ENCODE measurements at regions not wholly inside any gene's neighbourhood (a gene's known extent, or its start where the extent isn't known, plus 50 kb on each side); places are given as distances from the start of the nearest gene placed in this dataset.

GRCh38 chr6:139635401-139636130, 261.1 kb upstream of the CITED2 start:
- Histone ChIP-seq H3K9ac (ENCODE audit: low read length) (no peak overlapping the region), H3F3A (ENCODE audit: insufficient read depth) (no peaks in the 10 kb centered on the region), H4K20me1 (ENCODE audit: low read depth, low read length) (no peaks in the 10 kb centered on the region), H3K79me2 (ENCODE audit: insufficient read depth, low read length) (no peaks in the 10 kb centered on the region), H3K9me2 (replicated peaks; ENCODE audit: insufficient read depth, low read length) (no peaks in the 10 kb centered on the region), H3K36me3 (ENCODE audit: low read length) (no peaks in the 10 kb centered on the region), H3K9me3 (ENCODE audit: insufficient read depth, low read length) (no peaks in the 10 kb centered on the region), H3K27ac (ENCODE audit: low read depth, low read length) (no peak overlapping the region), H2AFZ (ENCODE audit: low read depth, low read length, severe bottlenecking) (no peak overlapping the region), H3K27me3 (ENCODE audit: low read length) (no peaks in the 10 kb centered on the region), H3K4me3 (ENCODE audit: insufficient read depth, low read length, poor library complexity, severe bottlenecking) (no peak overlapping the region), H3K4me2 (ENCODE audit: low read depth, low read length, poor library complexity, severe bottlenecking) (no peak overlapping the region)
- TF ChIP-seq EZH2phosphoT487 (conservative IDR thresholded peaks at IDR 0.05; ENCODE audit: low read length) = no peak
- TF ChIP-seq CTCF (IDR thresholded peaks at IDR 0.05; ENCODE audit: insufficient read depth, low read length, poor library complexity, severe bottlenecking) = no peak

- Histone ChIP-seq H3K27ac (ENCODE audit: low read depth, low read length) (no peak overlapping the region), H3F3A (ENCODE audit: insufficient read depth) (no peaks in the 10 kb centered on the region), H3K4me2 (ENCODE audit: low read depth, low read length, poor library complexity, severe bottlenecking) (no peak overlapping the region), H3K9me3 (ENCODE audit: insufficient read depth, low read length) (no peaks in the 10 kb centered on the region), H3K79me2 (ENCODE audit: insufficient read depth, low read length) (no peaks in the 10 kb centered on the region), H4K20me1 (ENCODE audit: low read depth, low read length) (no peaks in the 10 kb centered on the region), H3K4me3 (ENCODE audit: insufficient read depth, low read length, poor library complexity, severe bottlenecking) (no peak overlapping the region), H3K9ac (ENCODE audit: low read length) (no peak overlapping the region), H2AFZ (ENCODE audit: low read depth, low read length, severe bottlenecking) (no peak overlapping the region), H3K36me3 (ENCODE audit: low read length) (no peaks in the 10 kb centered on the region), H3K9me2 (replicated peaks; ENCODE audit: insufficient read depth, low read length) (no peaks in the 10 kb centered on the region), H3K27me3 (ENCODE audit: low read length) (no peaks in the 10 kb centered on the region)
- no peak for TF ChIP-seq EZH2phosphoT487 (conservative IDR thresholded peaks at IDR 0.05; ENCODE audit: low read length)
- TF ChIP-seq CTCF (IDR thresholded peaks at IDR 0.05; ENCODE audit: insufficient read depth, low read length, poor library complexity, severe bottlenecking) = no peak
These were observed 258.4 kb upstream of the CITED2 start for GRCh38 chr6:139632840-139633239.

GRCh38 chr6:139628270-139628669, 253.8 kb upstream of the CITED2 start:
- Histone ChIP-seq H3K9me2 (replicated peaks; ENCODE audit: insufficient read depth, low read length) (no peaks in the 10 kb centered on the region), H3K9ac (ENCODE audit: low read length) (no peak overlapping the region), H3K4me3 (ENCODE audit: insufficient read depth, low read length, poor library complexity, severe bottlenecking) (no peak overlapping the region), H3K27ac (ENCODE audit: low read depth, low read length) (no peak overlapping the region), H3K27me3 (ENCODE audit: low read length) (no peaks in the 10 kb centered on the region), H4K20me1 (ENCODE audit: low read depth, low read length) (no peaks in the 10 kb centered on the region), H3K79me2 (ENCODE audit: insufficient read depth, low read length) (no peaks in the 10 kb centered on the region), H3F3A (ENCODE audit: insufficient read depth) (no peaks in the 10 kb centered on the region), H3K4me2 (ENCODE audit: low read depth, low read length, poor library complexity, severe bottlenecking) (no peak overlapping the region), H3K9me3 (ENCODE audit: insufficient read depth, low read length) (no peaks in the 10 kb centered on the region), H3K36me3 (ENCODE audit: low read length) (no peaks in the 10 kb centered on the region), H2AFZ (ENCODE audit: low read depth, low read length, severe bottlenecking) (no peak overlapping the region)
- no peak for TF ChIP-seq CTCF (IDR thresholded peaks at IDR 0.05; ENCODE audit: insufficient read depth, low read length, poor library complexity, severe bottlenecking)
- TF ChIP-seq EZH2phosphoT487 (conservative IDR thresholded peaks at IDR 0.05; ENCODE audit: low read length) = no peak
